ENCODE measurements at regions not wholly inside any gene's neighbourhood (a gene's known extent, or its start where the extent isn't known, plus 50 kb on each side); places are given as distances from the start of the nearest gene placed in this dataset.

DNA sequence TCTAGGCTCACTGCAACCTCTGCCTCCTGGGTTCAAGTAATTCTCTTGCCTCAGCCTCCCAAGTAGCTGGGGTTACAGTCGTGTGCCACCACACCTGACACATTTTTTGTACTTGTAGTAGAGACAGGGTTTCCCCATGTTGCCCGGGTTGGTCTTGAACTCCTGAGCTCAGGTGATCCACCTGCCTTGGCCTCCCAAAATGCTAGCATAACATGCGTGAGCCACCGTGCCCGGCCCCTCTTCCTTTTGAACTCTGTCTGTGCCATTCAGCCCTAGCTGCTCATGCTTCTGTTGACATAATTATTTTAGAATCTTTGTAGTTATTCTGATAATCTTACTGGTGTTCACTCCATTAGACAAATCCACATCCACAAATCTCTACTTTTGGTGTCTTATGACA lies 1231.3 kb upstream of the ADGRL3 start:
- Histone ChIP-seq H3K9me3 (no peaks in the 10 kb centered on the region), H3K36me3 (no peaks in the 10 kb centered on the region), H3K4me3 (no peak overlapping the region), H3K27me3 (no peaks in the 10 kb centered on the region), H3K27ac (no peak overlapping the region), H3K4me1 (no peaks in the 10 kb centered on the region)
- ATAC-seq: no peak
- WGBS (ENCODE audit: insufficient coverage, low coverage, low lambda C conversion rate, missing lambda C conversion rate): 72% methylated on average over 5 of the region's 5 CpGs
- intact Hi-C loops (cut with DNase I): no loop called here
- DNase-seq: no peak
- TF ChIP-seq POLR2A (IDR thresholded peaks at IDR 0.05): no peak
- TF ChIP-seq, protein P1, sequence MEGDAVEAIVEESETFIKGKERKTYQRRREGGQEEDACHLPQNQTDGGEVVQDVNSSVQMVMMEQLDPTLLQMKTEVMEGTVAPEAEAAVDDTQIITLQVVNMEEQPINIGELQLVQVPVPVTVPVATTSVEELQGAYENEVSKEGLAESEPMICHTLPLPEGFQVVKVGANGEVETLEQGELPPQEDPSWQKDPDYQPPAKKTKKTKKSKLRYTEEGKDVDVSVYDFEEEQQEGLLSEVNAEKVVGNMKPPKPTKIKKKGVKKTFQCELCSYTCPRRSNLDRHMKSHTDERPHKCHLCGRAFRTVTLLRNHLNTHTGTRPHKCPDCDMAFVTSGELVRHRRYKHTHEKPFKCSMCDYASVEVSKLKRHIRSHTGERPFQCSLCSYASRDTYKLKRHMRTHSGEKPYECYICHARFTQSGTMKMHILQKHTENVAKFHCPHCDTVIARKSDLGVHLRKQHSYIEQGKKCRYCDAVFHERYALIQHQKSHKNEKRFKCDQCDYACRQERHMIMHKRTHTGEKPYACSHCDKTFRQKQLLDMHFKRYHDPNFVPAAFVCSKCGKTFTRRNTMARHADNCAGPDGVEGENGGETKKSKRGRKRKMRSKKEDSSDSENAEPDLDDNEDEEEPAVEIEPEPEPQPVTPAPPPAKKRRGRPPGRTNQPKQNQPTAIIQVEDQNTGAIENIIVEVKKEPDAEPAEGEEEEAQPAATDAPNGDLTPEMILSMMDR (IDR thresholded peaks at IDR 0.05): no peak

DNA sequence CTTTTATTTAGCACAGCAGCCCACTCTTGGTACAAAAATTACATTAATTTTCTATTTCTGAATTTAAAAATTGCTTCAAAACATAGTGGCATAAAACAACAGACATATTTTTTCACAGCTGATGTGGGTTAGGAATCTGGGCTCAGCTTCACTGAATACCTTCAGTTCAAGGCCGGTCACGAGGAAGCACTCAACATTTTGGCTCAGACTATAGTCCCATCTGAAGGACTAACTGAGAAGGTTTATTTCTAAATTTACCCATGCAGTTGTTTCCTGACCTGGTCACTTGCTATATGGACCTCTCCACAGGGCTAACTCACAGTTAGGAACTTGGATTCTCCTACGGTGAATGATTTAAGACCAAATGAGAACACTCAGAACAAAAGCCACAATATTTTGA lies 1230.2 kb upstream of the ADGRL3 start:
- no peak for DNase-seq
- Histone ChIP-seq H3K27me3 (no peaks in the 10 kb centered on the region), H3K9me3 (no peaks in the 10 kb centered on the region), H3K4me3 (no peak overlapping the region), H3K27ac (no peak overlapping the region), H3K36me3 (no peaks in the 10 kb centered on the region), H3K4me1 (no peaks in the 10 kb centered on the region)
- TF ChIP-seq, protein P1 (IDR thresholded peaks at IDR 0.05): no peak
- no peak for TF ChIP-seq POLR2A (IDR thresholded peaks at IDR 0.05)
- intact Hi-C loops (cut with DNase I): no loop called here
- 88% methylated on average over 3 of the region's 3 CpGs for WGBS (ENCODE audit: insufficient coverage, low coverage, low lambda C conversion rate, missing lambda C conversion rate)
- ATAC-seq: no peak

DNA sequence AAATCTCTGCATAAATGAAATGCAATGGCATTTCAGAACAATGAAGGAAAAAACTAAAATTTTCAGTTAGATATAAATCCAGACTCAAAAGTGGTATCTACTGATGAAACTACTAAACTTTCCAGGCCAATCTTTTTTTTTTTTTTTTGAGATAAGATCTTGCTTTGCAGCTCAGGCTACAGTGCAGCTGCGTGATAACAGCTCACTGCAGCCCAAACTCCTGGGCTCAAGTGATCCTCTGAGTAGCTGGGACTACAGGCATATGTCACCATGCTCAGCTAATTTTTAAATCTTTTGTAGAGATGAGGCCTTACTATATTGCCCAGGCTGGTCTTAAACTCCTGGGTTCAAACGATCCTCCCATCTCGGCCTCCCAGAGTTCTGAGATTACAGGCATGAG lies 1228.2 kb upstream of the ADGRL3 start:
- Histone ChIP-seq H3K27ac (no peak overlapping the region), H3K27me3 (peaks cover 0 to under 1% of the 10 kb centered on the region in 2 donors), H3K9me3 (no peaks in the 10 kb centered on the region), H3K4me3 (no peak overlapping the region), H3K4me1 (no peaks in the 10 kb centered on the region), H3K36me3 (no peaks in the 10 kb centered on the region)
- intact Hi-C loops (cut with DNase I): no loop called here
- WGBS (ENCODE audit: insufficient coverage, low coverage, low lambda C conversion rate, missing lambda C conversion rate): 54% methylated on average over 3 of the region's 3 CpGs
- ATAC-seq: no peak
- no peak for DNase-seq
- TF ChIP-seq, protein P1 (IDR thresholded peaks at IDR 0.05): no peak
- no peak for TF ChIP-seq POLR2A (IDR thresholded peaks at IDR 0.05)

DNA sequence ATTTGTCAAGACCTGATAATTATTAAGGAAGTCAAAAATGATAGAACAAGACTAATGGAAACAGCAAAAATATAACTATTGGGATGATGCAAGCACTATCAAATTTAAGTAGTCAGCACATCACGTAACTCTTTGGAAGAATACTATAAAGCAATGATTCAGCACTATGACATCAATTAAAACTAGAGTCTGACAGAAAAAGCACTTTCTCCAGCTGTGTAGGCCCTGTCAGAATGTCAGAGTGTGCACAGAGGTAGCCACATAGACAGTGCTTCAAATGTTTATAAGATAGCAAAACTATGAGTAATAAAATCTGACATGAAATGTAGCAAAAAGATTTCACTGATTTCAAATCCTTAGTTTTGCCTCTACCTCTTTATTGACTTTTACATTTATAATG lies 1226.6 kb upstream of the ADGRL3 start:
- Histone ChIP-seq H3K27me3 (peaks cover 0 to 4% of the 10 kb centered on the region in 2 donors), H3K27ac (no peak overlapping the region), H3K9me3 (no peaks in the 10 kb centered on the region), H3K4me1 (no peaks in the 10 kb centered on the region), H3K36me3 (no peaks in the 10 kb centered on the region), H3K4me3 (no peak overlapping the region)
- DNase-seq: no peak
- WGBS (ENCODE audit: insufficient coverage, low coverage, low lambda C conversion rate, missing lambda C conversion rate): 55% methylated on average over 1 of the region's 1 CpG
- no peak for TF ChIP-seq POLR2A (IDR thresholded peaks at IDR 0.05)
- TF ChIP-seq, protein P1 (IDR thresholded peaks at IDR 0.05): no peak
- intact Hi-C loops (cut with DNase I): no loop called here
- ATAC-seq: no peak

DNA sequence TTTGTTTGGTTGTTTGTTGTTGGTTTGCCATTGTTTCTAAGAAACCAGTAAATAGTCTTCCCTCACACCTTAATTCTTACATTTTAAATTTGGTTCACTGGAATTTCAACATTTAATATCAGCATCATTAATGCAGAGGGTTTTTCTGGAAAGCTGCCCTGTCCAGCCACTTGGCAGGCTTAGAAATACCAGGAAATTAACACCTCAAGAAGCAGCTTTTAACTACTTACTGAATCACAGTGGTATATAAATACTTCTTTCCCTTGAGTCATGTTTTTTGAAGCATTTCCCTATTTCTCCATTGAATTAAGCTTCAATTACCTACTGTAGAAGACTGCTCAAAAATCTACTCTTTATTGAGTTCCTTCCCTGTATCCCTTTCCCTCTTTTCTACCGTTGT lies 1221.1 kb upstream of the ADGRL3 start:
- no peak for DNase-seq
- TF ChIP-seq, protein P1 (IDR thresholded peaks at IDR 0.05): no peak
- no peak for TF ChIP-seq POLR2A (IDR thresholded peaks at IDR 0.05)
- Histone ChIP-seq H3K36me3 (no peaks in the 10 kb centered on the region), H3K4me1 (no peaks in the 10 kb centered on the region), H3K27ac (no peak overlapping the region), H3K9me3 (no peaks in the 10 kb centered on the region), H3K4me3 (no peak overlapping the region), H3K27me3 (peaks cover 0 to 4% of the 10 kb centered on the region in 2 donors)
- intact Hi-C loops (cut with DNase I): no loop called here
- WGBS (ENCODE audit: insufficient coverage, low coverage, low lambda C conversion rate, missing lambda C conversion rate): 60% methylated on average over 1 of the region's 1 CpG
- no peak for ATAC-seq

Data from right lobe of liver (tissue), 6 donors.